NCI-H2029 treated with DMSO at 0.1 percent for 48 hours (cell line): ENCODE measurements at regions not wholly inside any gene's neighbourhood (a gene's known extent, or its start where the extent isn't known, plus 50 kb on each side); places are given as distances from the start of the nearest gene placed in this dataset.

Source experiments
- DNase-seq: peaks from one replicate; lab custom pipeline; 2025; lab: John Stamatoyannopoulos, UW

DNA sequence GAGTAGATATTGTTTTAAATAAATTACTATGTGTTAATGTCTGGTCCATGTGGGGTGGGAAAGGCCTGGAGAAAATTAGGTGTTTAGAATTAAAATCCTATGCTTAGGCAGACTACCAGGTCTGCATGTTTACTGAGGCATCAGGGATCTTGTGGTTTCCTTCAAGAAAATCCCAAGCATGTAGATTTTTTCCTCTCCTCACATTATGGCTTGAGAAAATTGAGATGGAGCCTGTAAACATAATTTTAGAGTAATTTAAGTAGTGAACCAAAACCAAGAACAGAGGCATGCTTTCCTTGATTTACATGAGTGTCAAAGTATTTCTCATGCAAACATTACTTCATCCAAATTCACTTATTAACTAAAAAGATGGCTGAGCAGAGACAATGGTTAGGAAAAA lies 823.7 kb downstream of the AACS start:
- DNase-seq = no peak

- no peak for DNase-seq
Observed at GRCh38 chr12:125889742-125890141, 824.5 kb downstream of the AACS start.

- DNase-seq = no peak
Observed at GRCh38 chr12:125890366-125890905, 825.2 kb downstream of the AACS start.

DNA sequence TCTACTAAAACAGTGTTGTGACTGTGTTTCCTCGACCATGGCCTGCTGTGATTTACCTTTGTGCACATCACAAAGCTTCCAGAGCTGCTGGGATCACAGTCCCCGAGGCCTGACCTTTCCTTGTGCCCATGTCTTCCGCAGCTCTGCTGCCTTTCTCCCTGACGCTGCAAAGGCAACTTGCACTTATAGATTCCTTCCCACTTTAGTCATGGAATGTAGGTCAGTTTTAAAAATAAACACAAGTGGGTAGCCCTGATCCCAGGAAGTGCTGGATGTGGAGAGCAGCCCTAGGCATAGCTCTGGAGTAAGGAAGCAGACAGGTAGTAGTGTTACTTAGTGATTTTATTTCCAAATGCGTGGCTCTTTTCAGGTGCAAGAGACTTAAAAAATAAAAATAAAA lies 825.7 kb downstream of the AACS start:
- DNase-seq = no peak

DNA sequence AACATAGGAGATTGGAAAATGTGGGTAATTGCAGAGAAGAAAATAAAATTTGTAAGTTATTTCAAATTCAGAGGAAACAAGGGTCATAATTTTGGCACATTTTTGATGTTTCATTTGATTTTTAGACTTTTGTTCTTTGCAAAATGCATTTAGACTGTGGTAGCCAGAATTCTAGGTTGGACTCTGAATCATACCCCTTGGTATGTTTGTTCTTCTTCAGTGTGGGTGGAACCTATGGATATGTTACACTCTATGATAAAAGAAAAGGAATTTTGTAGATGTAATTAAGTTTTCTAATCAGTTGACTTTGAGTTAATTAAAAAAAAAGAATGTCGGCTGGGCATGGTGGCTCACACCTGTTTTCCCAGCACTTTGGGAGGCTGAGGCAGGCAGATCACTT lies 827.0 kb downstream of the AACS start:
- no peak for DNase-seq

- no peak for DNase-seq
Observed at GRCh38 chr12:125902991-125903390, 837.8 kb downstream of the AACS start.

DNA sequence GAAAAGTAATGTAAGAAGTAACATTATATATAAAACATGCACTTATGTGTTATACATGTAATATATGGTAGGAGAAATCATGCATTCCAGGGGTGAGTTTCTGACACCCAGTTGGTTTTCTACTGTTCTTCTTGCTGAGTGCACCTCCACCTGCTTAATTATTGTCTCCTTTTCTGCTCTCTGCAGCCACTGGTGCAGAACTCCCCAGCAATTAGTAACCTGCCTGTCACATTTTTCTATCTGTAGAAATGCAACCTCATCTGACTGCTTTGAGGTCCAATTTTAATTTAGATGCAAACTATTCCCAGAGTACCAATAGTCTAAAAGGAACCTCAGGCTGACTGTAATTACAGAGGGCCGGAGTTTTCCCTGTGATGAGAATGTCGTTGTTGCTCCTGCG lies 842.1 kb downstream of the AACS start:
- DNase-seq = no peak

DNA sequence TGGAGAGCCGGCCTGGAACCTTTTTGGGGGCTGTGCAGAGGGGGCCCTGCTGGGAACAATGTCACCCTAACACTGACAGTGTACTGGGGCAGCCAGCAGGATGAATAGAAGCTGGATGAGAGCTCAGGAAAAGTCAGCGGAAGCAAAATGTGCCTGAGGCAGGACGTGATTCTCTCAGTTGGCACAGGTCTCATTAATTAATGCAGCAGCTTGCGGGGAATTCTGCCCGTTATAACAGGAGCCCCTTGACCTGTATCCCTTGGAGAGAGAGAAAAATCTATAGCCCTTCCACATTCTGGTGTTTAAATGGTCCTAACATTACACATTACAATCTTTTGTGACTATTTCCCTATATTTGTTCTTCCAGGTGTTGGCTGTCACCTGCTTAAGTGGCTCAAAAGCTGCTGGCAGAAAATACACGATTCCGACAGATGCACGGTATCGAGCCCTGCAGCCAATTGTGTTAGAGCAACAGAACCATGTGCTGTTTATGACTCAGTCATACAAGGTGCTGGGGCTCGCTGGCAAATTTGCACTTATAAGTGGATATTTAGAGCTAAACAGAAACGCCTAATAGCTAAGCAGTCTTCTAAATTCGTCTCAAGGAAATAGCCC lies 854.7 kb downstream of the AACS start:
- DNase-seq = no peak

- DNase-seq = no peak
Observed at GRCh38 chr12:125922330-125922729, 857.1 kb downstream of the AACS start.

DNA sequence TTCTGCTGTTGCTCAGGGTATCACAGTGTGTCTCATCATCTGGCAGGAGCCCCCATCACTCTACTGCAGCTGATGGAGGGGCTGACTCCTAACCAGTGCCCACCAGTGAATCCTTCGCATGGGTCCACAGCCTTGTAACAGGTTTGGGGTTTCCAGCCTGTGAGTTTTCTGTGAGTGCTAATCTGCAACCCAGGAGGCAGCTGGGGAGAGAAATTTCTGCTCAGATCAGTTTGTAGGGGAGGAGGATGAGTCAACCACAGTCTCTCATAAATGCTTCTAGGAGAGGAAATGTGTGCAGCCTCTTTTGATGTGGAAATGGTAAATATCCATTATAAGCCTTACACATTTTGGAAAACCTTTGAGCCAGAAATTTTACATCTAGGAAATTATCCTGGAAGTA lies 871.3 kb downstream of the AACS start:
- DNase-seq = no peak

DNA sequence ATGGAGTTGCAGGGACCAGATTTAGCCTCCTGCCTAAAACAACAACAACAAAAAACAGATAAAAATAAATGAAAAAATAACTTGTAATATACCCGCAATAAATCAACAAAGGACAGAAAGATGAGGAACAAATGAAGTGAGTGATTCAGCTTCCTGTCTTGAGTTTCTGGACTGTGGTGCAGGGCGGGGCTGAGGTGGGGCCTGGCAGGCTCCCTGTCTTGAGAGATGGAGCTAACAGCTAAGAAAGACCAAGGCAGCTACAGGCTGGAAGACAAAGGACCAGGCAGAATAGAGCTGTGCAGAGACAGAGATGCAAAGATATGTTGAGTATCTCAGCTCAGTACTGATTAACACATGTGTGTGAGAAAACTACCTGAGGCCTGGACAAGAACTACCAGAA lies 879.2 kb downstream of the AACS start:
- DNase-seq = no peak

DNA sequence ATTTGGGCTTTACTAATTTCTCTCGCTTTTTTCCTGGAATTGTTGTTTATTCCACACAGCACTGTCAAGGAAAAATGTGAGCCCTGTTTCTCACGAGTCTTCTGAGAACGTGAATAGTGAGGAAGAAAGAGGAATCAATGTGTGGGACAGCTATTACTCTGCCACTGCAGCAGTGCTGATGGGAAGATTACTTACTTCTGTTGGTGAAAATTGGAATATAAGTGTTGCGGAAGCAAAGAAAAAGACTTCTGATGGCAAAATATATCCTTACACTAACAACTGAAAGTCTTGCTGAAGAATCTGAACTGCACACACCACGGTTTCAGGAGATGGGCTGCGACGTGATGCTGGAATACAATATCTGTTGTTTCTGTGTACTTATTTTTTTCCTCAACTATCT lies 884.2 kb downstream of the AACS start:
- DNase-seq = no peak

- no peak for DNase-seq
Observed at GRCh38 chr12:125954362-125954761, 889.1 kb downstream of the AACS start.

DNA sequence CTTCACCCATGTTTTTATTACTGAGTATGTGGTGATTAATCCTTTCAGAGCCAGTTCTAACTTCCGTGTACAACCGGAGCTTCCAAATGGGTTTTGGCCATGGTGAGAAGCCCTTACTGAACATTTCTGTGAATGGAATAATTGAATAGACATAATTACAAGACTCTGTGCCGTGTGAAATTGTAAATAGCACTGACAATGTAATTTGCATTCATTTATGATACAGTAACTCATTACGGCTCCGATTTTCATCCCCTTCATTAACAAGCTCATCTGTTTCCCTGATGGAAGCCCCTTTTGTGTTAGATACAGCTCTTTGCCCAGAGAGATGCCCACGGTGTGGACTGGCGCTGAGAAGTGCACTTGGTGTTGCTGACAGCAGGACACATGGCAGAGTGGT lies 891.0 kb downstream of the AACS start:
- no peak for DNase-seq

DNA sequence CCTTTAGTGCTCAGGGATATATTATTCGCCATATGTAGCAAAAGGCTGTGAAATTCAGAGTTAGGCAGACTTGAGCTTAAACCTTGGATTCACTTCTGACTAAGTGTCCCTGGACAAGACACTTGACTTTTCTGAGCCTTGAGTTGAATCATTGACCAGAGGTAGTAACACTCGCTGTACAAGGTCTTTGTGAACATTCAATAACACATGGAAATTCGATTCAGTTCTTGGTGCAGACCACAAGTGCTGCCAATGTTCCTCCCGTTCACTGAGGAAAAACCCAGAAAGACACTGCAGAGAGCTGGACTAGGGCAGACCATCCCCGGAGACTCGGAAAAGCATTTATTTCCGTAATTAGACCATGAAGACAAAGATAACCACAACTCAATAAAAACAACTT lies 901.4 kb downstream of the AACS start:
- no peak for DNase-seq

GRCh38 chr12:125968413-125968812 lies 903.2 kb downstream of the AACS start:
- no peak for DNase-seq

DNA sequence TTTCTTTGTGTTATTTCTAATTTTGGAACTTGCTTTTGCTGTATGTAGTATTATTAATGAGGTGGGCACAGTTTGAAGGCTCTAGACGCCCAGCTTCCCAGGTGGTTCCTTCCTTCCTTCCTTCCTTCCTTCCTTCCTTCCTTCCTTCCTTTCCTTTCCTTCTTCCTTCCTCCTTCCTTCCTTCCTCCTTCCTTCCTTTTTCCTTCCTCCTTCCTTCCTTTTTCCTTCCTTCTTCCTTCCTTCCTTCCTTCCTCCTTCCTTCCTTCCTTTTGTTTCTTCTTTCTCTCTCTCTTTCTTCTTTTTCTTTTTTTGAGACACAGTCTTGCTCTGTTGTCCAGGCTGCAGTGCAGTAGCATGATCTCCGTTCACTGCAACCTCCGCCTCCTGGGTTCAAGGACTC lies 906.7 kb downstream of the AACS start:
- DNase-seq = no peak

DNA sequence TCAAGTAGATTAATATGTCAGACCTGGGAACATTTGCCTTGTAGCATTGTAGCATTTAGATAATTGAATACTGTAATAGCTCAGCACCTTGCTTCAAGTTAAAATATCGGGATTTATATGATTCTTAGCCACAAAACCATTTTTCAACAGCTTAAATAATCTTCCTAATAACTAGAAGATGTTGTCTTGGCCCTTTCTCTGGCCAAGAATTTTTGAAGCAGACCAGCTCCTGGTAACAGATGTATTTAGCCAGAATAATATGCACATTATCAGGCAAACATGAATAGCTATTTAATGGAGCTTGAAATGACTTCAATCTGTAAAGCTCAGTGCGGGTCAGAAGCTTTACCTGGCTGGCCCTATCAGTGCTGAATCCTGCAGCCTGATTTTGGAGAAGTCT lies 913.1 kb downstream of the AACS start:
- DNase-seq = no peak

DNA sequence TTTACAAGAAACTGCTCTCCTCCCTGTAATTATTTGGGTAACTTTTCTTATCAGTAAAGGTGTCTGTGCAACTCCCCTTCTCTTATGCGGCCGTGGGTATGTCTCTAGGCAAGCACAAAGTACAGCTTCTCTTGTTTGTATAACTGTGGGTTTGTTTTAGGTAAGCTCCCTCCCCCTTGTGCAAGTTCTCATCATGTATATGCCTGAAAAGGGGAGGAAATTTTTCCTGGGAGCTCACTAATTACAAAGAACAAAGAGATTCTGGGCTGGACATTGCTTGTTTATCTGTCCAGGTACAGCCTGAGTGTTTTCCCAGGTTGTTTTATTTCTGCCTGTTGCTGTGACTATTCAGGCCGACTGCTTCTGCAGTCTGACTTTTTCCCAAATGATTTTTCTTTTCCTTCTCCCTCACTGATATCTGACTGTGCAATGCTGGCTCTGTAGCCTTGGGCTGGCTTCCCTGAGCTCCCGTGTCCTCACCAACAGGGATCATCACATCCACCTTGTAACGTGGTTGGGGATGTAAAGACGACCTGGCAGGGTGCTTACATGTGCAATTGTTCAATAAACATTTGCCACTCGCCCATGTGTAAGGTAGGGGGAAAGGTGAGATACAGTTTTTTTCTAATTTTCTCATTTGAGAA lies 916.5 kb downstream of the AACS start:
- no peak for DNase-seq

- DNase-seq = no peak
Observed at GRCh38 chr12:125983094-125983783, 918.0 kb downstream of the AACS start.

DNA sequence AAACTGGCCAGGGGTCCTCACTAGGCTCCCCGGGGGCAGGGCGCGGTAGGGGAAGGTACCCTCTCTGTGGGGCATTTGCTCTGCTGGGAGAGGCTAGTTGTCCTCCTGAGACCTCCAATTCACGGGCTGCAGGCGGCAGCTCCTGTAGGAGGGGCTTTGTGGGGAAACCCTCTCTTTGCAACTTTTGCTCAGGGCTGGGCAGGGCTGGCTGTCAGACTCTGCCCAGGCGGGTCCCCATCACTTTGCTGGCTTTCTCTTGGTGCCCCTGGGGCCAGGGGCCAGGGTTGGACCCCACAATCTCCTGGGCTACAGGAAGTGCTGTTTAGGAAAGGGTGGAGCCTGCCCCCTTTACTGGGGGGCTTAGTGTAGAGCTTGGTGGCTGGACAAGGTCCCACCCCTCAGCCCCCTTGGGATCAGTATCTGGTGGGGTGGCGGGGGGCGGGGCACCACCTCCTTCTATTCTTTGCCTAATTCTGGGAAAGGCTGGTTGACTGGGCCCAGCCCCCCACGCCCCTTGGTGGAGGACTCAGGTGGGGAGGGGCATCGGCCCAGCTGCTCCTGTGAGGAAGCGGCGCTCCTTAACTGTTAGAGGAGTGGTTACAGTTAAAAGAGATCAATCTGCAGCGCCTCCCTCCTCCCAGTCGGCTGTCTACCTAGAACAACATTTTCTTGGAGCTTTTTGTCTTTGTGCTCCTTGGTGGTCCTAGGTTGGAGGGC lies 918.7 kb downstream of the AACS start:
- no peak for DNase-seq

GRCh38 chr12:125988545-125988944 lies 923.3 kb downstream of the AACS start:
- no peak for DNase-seq

DNA sequence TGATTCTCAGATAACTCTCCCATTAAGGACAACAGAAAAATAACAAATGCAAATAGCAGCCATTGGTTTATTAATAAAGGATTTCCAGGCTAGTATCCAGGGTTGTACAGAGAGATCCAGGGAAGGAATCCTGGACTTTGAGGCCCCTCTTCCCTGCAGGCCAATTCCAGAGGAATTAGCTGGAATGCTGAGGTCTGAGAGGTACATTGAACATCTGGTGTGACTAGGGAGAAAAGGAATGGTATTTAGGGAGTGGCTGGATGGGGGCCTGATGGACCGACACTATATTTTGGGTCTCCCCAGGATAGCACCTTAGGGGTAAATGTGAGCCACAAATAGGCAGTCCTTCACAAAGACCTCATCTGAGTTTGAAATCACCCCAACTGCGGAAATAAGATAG lies 924.5 kb downstream of the AACS start:
- DNase-seq = no peak
